HFFc6 (cell line): ENCODE measurements at regions not wholly inside any gene's neighbourhood (a gene's known extent, or its start where the extent isn't known, plus 50 kb on each side); places are given as distances from the start of the nearest gene placed in this dataset.

Experiments
- DNase-seq: peaks from one replicate; pipeline ENCODE4 v3.0.0-alpha.2; 2018
- H3K27ac Mint-ChIP-seq: 2 replicates; pipeline ENCODE4 v1.8.0; 2020; ENCODE audit warnings: mild to moderate bottlenecking, mixed read lengths
- H3K27me3 Mint-ChIP-seq: 2 replicates; pipeline ENCODE4 v1.8.0; 2021; ENCODE audit warnings: mild to moderate bottlenecking, moderate library complexity, mixed read lengths; ENCODE audit not compliant: insufficient read depth
- H3K36me3 Mint-ChIP-seq: 2 replicates; pipeline ENCODE4 v1.8.0; 2021; ENCODE audit warnings: low read depth, mixed read lengths
- H3K4me1 Mint-ChIP-seq: 2 replicates; pipeline ENCODE4 v1.8.0; 2020; ENCODE audit warnings: low read depth, mixed read lengths
- H3K4me3 Mint-ChIP-seq: 2 replicates; pipeline ENCODE4 v1.8.0; 2020; ENCODE audit warnings: mild to moderate bottlenecking, moderate library complexity, mixed read lengths
- H3K9me3 Mint-ChIP-seq: 2 replicates; pipeline ENCODE4 v1.8.0; 2020; ENCODE audit warnings: mild to moderate bottlenecking, mixed read lengths
- CTCF ChIP-seq: fragments of 200-600 bp; sonication (generic); IDR thresholded peaks from 2 replicates; pipeline ENCODE4 v1.5.0; 2021; ENCODE audit warnings: antibody characterized with exemption, mild to moderate bottlenecking

GRCh38 chr1:106722466-106722865 is 334.0 kb upstream of the PRMT6 start:
- no peak overlapping the region for H3K27ac Mint-ChIP-seq
- no peaks in the 10 kb centered on the region for H3K36me3 Mint-ChIP-seq
- TF ChIP-seq CTCF = no peak
- no peak for DNase-seq
- H3K4me3 Mint-ChIP-seq = no peak overlapping the region
- peaks cover 13% of the 10 kb centered on the region for H3K9me3 Mint-ChIP-seq
- no peaks in the 10 kb centered on the region for H3K4me1 Mint-ChIP-seq
- H3K27me3 Mint-ChIP-seq = no peaks in the 10 kb centered on the region

- H3K36me3 Mint-ChIP-seq = no peaks in the 10 kb centered on the region
- DNase-seq = no peak
- no peak for TF ChIP-seq CTCF
- H3K4me1 Mint-ChIP-seq = no peaks in the 10 kb centered on the region
- no peaks in the 10 kb centered on the region for H3K27me3 Mint-ChIP-seq
- H3K4me3 Mint-ChIP-seq = no peak overlapping the region
- H3K27ac Mint-ChIP-seq = no peak overlapping the region
- peaks cover 15% of the 10 kb centered on the region for H3K9me3 Mint-ChIP-seq
Observed at GRCh38 chr1:106727171-106727570, 329.3 kb upstream of the PRMT6 start.

- Mint-ChIP-seq H3K9me3 (peaks cover 29% of the 10 kb centered on the region), H3K4me1 (no peaks in the 10 kb centered on the region), H3K36me3 (no peaks in the 10 kb centered on the region), H3K4me3 (no peak overlapping the region), H3K27ac (no peak overlapping the region), H3K27me3 (no peaks in the 10 kb centered on the region)
- TF ChIP-seq CTCF = no peak
- no peak for DNase-seq
Observed at GRCh38 chr1:106746448-106747085, 309.9 kb upstream of the PRMT6 start.

- TF ChIP-seq CTCF = no peak
- H3K4me1 Mint-ChIP-seq = no peaks in the 10 kb centered on the region
- no peaks in the 10 kb centered on the region for H3K27me3 Mint-ChIP-seq
- peaks cover 29% of the 10 kb centered on the region for H3K9me3 Mint-ChIP-seq
- no peak overlapping the region for H3K4me3 Mint-ChIP-seq
- no peak overlapping the region for H3K27ac Mint-ChIP-seq
- no peaks in the 10 kb centered on the region for H3K36me3 Mint-ChIP-seq
- no peak for DNase-seq
Observed at GRCh38 chr1:106747232-106747631, 309.2 kb upstream of the PRMT6 start.

GRCh38 chr1:106747791-106748190 is 308.7 kb upstream of the PRMT6 start:
- no peak for TF ChIP-seq CTCF
- H3K4me1 Mint-ChIP-seq = no peaks in the 10 kb centered on the region
- H3K27me3 Mint-ChIP-seq = no peaks in the 10 kb centered on the region
- DNase-seq = no peak
- no peak overlapping the region for H3K27ac Mint-ChIP-seq
- H3K36me3 Mint-ChIP-seq = no peaks in the 10 kb centered on the region
- peaks cover 29% of the 10 kb centered on the region for H3K9me3 Mint-ChIP-seq
- H3K4me3 Mint-ChIP-seq = no peak overlapping the region

- Mint-ChIP-seq H3K27me3 (no peaks in the 10 kb centered on the region), H3K9me3 (peaks cover 31% of the 10 kb centered on the region), H3K4me1 (no peaks in the 10 kb centered on the region), H3K36me3 (no peaks in the 10 kb centered on the region), H3K27ac (no peak overlapping the region), H3K4me3 (no peak overlapping the region)
- no peak for DNase-seq
- no peak for TF ChIP-seq CTCF
Observed at GRCh38 chr1:106748606-106749005, 307.9 kb upstream of the PRMT6 start.
